ENCODE measurements at regions not wholly inside any gene's neighbourhood (a gene's known extent, or its start where the extent isn't known, plus 50 kb on each side); places are given as distances from the start of the nearest gene placed in this dataset.
"Not testable (repeated sequence)": the region's sequence is repeated elsewhere in the genome, so short reads cannot be mapped to it uniquely, and the experiment has no call there.

DNA sequence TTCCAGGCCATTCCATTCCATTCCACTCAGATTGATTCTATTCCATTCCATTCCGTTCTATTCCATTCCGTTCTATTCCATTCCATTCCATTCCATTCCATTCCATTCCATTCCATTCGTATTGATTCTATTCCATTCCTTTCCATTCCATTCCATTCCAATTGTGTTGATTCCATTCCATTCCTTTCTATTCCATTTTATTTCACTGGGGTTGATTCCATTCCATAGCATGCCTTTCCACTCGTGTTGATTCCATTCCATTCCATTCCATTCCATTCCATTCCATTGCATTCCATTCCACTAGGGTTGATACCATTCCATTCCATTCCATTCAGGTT, 1142.3 kb downstream of the RPIA start:
- intact Hi-C loops (cut with micrococcal nuclease), result no loop called here
- peaks cover 12 to 34% of the 10 kb centered on the region in 2 donors for H3K36me3 Mint-ChIP-seq
- Histone ChIP-seq H3K4me3 (ENCODE audit: low read length in 2 of 2) (no peak overlapping the region), H3K27me3 (ENCODE audit: insufficient read depth, low read length) (no peaks in the 10 kb centered on the region), H3K4me1 (ENCODE audit: insufficient read depth, low read length) (no peaks in the 10 kb centered on the region), H3K27ac (ENCODE audit: low read depth, low read length) (no peak overlapping the region), H3K36me3 (ENCODE audit: insufficient read depth, low read length) (no peaks in the 10 kb centered on the region), H3K9me3 (ENCODE audit: control insufficient read depth in 1 of 2, low read length in 2 of 2) (peaks cover 12% of the 10 kb centered on the region in 2 donors)
- no peak for DNase-seq
- no peak overlapping the region for H3K27ac Mint-ChIP-seq
- CTCF ChIA-PET (ENCODE audit: partially characterized antibody), result no interaction called here
- H3K27me3 Mint-ChIP-seq, result no peaks in the 10 kb centered on the region
- H3K4me3 Mint-ChIP-seq, result no peak overlapping the region
- POLR2A ChIA-PET (ENCODE audit: partially characterized antibody), result no interaction called here
- peaks cover 0 to 12% (median 1%) of the 10 kb centered on the region in 4 donors for H3K4me1 Mint-ChIP-seq
- peaks cover 0 to 55% (median 19%) of the 10 kb centered on the region in 8 donors for H3K9me3 Mint-ChIP-seq

DNA sequence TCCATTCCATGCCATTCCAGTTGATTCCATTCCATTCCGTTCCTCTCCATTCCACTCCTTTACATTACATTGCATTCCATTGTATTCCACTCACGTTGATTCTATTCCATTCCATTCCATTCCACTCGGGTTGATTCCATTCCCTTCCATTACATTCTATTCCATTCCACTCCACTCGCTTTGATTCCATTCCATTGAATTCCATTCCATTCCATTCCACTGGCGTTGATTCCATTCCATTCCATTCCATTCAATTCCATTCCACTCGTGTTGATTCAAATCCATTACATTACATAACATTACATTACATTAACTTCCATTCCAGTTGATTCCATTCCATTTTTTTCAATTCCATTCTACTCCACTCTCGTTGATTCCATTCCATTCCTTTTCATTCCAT, 1142.8 kb downstream of the RPIA start:
- Mint-ChIP-seq H3K9me3 (peaks cover 0 to 55% (median 19%) of the 10 kb centered on the region in 8 donors), H3K4me1 (peaks cover 0 to 8% (median under 1%) of the 10 kb centered on the region in 4 donors), H3K27me3 (no peaks in the 10 kb centered on the region), H3K4me3 (no peak overlapping the region), H3K27ac (no peak overlapping the region), H3K36me3 (peaks cover 9 to 33% of the 10 kb centered on the region in 2 donors)
- DNase-seq, result no peak
- peaks cover 12% of the 10 kb centered on the region in 2 donors for H3K9me3 ChIP-seq (ENCODE audit: control insufficient read depth in 1 of 2, low read length in 2 of 2)
- POLR2A ChIA-PET (ENCODE audit: partially characterized antibody), result no interaction called here
- H3K4me3 ChIP-seq (ENCODE audit: low read length in 2 of 2), result no peak overlapping the region
- CTCF ChIA-PET (ENCODE audit: partially characterized antibody), result no interaction called here
- no peaks in the 10 kb centered on the region for H3K4me1 ChIP-seq (ENCODE audit: insufficient read depth, low read length)
- H3K27me3 ChIP-seq (ENCODE audit: insufficient read depth, low read length), result no peaks in the 10 kb centered on the region
- no peak overlapping the region for H3K27ac ChIP-seq (ENCODE audit: low read depth, low read length)
- intact Hi-C loops (cut with micrococcal nuclease), result no loop called here
- no peaks in the 10 kb centered on the region for H3K36me3 ChIP-seq (ENCODE audit: insufficient read depth, low read length)

DNA sequence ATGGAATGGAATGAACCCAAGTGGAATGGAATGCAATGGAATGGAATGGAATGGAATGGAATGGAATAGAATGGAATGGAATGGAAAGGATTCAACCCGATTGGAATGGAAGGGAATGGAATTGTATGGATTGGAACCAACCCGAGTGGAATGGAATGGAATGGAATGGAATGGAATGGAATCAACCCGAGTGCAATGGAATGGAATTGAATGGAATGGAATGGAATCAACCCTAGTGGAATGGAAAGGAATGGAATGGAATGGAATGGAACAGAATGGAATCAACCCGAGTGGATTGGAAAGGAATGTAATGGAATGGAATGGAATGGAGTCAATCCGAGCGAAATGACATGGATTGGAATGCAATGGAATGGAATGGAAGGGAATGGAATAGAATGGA, 1144.9 kb downstream of the RPIA start:
- POLR2A ChIA-PET (ENCODE audit: partially characterized antibody); H3K27me3 Mint-ChIP-seq; intact Hi-C loops (cut with micrococcal nuclease); H3K4me3 ChIP-seq (ENCODE audit: low read length in 2 of 2); H3K36me3 ChIP-seq (ENCODE audit: insufficient read depth, low read length); CTCF ChIA-PET (ENCODE audit: partially characterized antibody); DNase-seq; H3K4me1 ChIP-seq (ENCODE audit: insufficient read depth, low read length); H3K27ac Mint-ChIP-seq; H3K27me3 ChIP-seq (ENCODE audit: insufficient read depth, low read length); H3K27ac ChIP-seq (ENCODE audit: low read depth, low read length): not testable (repeated sequence)
- Mint-ChIP-seq H3K4me3 (peak overlapping the region in 1 of 8 donors; percentile 0), H3K4me1 (peaks cover 0 to 11% (median under 1%) of the 10 kb centered on the region in 4 donors), H3K36me3 (peaks cover 10 to 29% of the 10 kb centered on the region in 2 donors), H3K9me3 (peaks cover under 1 to 56% (median 21%) of the 10 kb centered on the region in 8 donors)
- peaks cover 9 to 18% of the 10 kb centered on the region in 2 donors for H3K9me3 ChIP-seq (ENCODE audit: control insufficient read depth in 1 of 2, low read length in 2 of 2)

DNA sequence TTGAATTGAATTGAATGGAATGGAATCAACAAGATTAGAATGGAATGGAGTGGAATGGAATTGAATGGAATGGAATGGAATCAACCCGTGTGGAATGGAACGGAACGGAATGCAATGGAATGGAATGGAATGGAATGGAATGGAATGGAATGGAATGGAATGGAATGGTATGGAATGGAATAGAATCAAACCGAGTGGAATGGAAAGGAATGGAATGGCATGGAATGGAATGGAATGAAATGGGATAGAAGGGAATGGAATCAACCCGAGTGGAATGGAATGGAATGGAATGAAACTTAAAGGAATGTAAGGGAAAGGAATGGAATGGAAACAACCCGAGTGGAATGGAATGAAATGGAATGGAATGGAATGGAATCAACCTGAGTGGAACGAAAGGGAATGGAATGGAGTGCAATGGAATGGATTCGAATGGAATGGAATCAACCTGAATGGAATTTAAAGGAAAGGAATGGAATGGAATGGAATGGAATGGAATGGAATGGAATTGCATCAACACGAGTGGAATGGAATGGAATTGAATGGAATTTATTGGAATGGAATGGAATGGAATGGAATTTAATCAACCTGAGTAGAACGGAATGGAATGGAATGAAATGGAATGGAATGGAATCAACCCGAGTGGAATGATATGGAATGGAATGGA, 1146.6 kb downstream of the RPIA start:
- H3K4me1 Mint-ChIP-seq, result peaks cover 0 to 11% (median under 1%) of the 10 kb centered on the region in 4 donors
- no peak for DNase-seq
- H3K36me3 Mint-ChIP-seq, result peaks cover 10 to 29% of the 10 kb centered on the region in 2 donors
- Histone ChIP-seq H3K36me3 (ENCODE audit: insufficient read depth, low read length) (no peaks in the 10 kb centered on the region), H3K27me3 (ENCODE audit: insufficient read depth, low read length) (no peaks in the 10 kb centered on the region), H3K4me1 (ENCODE audit: insufficient read depth, low read length) (no peaks in the 10 kb centered on the region), H3K9me3 (ENCODE audit: control insufficient read depth in 1 of 2, low read length in 2 of 2) (peaks cover 8 to 18% of the 10 kb centered on the region in 2 donors), H3K4me3 (ENCODE audit: low read length in 2 of 2) (no peak overlapping the region), H3K27ac (ENCODE audit: low read depth, low read length) (no peak overlapping the region)
- ChIA-PET POLR2A (ENCODE audit: partially characterized antibody) (no interaction called here), CTCF (ENCODE audit: partially characterized antibody) (no interaction called here)
- H3K9me3 Mint-ChIP-seq, result peaks cover 10 to 48% (median 22%) of the 10 kb centered on the region in 8 donors
- H3K4me3 Mint-ChIP-seq, result no peak overlapping the region
- intact Hi-C loops (cut with micrococcal nuclease), result no loop called here
- H3K27ac Mint-ChIP-seq, result no peak overlapping the region
- H3K27me3 Mint-ChIP-seq, result no peaks in the 10 kb centered on the region

DNA sequence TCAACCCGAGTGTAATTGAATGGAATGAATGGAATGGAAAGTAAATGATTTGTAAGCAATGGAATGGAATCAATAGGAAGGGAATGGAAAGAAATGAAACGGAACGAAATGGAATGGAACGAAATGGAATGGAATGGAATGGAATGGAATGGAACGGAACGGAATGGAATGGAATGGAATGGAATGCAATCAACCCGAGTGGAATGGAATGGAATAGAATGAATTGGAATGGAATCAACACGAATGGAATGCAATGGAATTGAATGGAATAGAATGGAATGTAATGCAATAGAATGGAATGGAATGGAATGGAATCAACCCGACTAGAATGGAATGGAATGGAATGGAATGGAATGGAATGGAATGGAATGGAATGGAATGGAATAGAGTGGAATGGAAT, 1148.7 kb downstream of the RPIA start:
- DNase-seq; H3K27ac ChIP-seq (ENCODE audit: low read depth, low read length); CTCF ChIA-PET (ENCODE audit: partially characterized antibody); H3K27ac Mint-ChIP-seq; H3K27me3 ChIP-seq (ENCODE audit: insufficient read depth, low read length); H3K4me3 ChIP-seq (ENCODE audit: low read length in 2 of 2); H3K27me3 Mint-ChIP-seq; intact Hi-C loops (cut with micrococcal nuclease); H3K36me3 ChIP-seq (ENCODE audit: insufficient read depth, low read length); POLR2A ChIA-PET (ENCODE audit: partially characterized antibody); H3K4me1 Mint-ChIP-seq; H3K4me1 ChIP-seq (ENCODE audit: insufficient read depth, low read length); H3K4me3 Mint-ChIP-seq: not testable (repeated sequence)
- Mint-ChIP-seq H3K36me3 (peaks cover 9 to 29% of the 10 kb centered on the region in 2 donors), H3K9me3 (peaks cover 10 to 48% (median 23%) of the 10 kb centered on the region in 8 donors)
- H3K9me3 ChIP-seq (ENCODE audit: control insufficient read depth in 1 of 2, low read length in 2 of 2), result peaks cover 8 to 18% of the 10 kb centered on the region in 2 donors

DNA sequence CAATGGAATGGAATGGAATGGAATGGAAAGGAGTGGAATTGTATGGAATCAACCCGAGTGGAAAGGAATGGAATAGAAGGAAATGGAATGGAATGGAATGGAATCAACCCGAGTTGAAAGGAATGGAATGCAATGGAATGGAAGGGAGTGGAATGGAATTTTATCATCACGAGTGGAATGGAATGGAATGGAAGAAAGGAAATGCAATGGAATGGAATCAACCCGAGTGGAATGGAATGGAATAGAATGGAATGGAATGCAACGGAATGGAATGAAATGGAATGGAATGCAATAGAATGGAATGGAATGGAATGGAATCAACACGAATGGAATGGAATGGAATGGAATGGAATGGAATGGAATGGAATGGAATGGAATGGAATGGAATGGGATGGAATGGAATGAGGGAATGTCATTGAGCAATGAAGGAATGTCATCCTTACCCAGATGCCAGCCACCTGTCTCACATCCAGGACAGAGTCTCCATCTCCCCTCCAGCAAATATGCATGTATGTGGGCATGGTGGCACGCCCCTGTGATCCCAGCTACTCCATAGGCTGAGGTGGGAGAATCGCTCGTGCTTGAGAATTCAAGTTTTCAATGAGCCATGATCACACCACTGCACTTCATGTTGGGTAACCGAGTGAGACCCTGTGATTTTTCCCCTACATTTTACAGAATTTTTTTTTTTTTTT, 1149.5 kb downstream of the RPIA start:
- H3K4me3 ChIP-seq (ENCODE audit: low read length in 2 of 2); intact Hi-C loops (cut with micrococcal nuclease); H3K27ac Mint-ChIP-seq; DNase-seq; H3K4me3 Mint-ChIP-seq; H3K27me3 ChIP-seq (ENCODE audit: insufficient read depth, low read length); CTCF ChIA-PET (ENCODE audit: partially characterized antibody); POLR2A ChIA-PET (ENCODE audit: partially characterized antibody); H3K4me1 ChIP-seq (ENCODE audit: insufficient read depth, low read length); H3K36me3 ChIP-seq (ENCODE audit: insufficient read depth, low read length); H3K27me3 Mint-ChIP-seq; H3K27ac ChIP-seq (ENCODE audit: low read depth, low read length); H3K4me1 Mint-ChIP-seq: not testable (repeated sequence)
- Mint-ChIP-seq H3K36me3 (peaks cover 9 to 29% of the 10 kb centered on the region in 2 donors), H3K9me3 (peaks cover 10 to 43% (median 19%) of the 10 kb centered on the region in 8 donors)
- peaks cover 8 to 13% of the 10 kb centered on the region in 2 donors for H3K9me3 ChIP-seq (ENCODE audit: control insufficient read depth in 1 of 2, low read length in 2 of 2)

DNA sequence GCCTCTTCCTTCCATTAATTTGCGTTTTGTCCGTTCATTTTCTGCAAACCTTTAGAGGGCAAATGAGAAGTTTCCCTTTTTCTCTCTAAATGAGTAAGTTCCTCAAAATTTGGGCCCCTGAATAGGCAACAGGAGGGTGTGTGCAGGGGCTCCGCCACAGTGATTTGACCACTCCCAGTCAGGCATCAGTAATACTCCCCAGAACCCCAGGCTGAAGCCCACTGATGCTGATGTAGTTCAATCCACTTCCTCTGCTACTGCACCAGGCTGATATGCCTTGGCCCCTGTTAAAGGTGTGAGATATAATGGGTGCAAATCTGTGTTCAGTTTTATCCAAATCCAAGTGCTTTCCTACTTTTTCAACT, 1150.0 kb downstream of the RPIA start:
- Mint-ChIP-seq H3K27ac (no peak overlapping the region), H3K9me3 (peaks cover 7 to 39% (median 16%) of the 10 kb centered on the region in 8 donors), H3K4me3 (no peak overlapping the region), H3K36me3 (peaks cover 5 to 25% of the 10 kb centered on the region in 2 donors), H3K4me1 (peaks cover 0 to 7% (median 0%) of the 10 kb centered on the region in 4 donors), H3K27me3 (no peaks in the 10 kb centered on the region)
- POLR2A ChIA-PET (ENCODE audit: partially characterized antibody), result no interaction called here
- CTCF ChIA-PET (ENCODE audit: partially characterized antibody), result no interaction called here
- H3K4me3 ChIP-seq (ENCODE audit: low read length in 2 of 2), result no peak overlapping the region
- H3K36me3 ChIP-seq (ENCODE audit: insufficient read depth, low read length), result no peaks in the 10 kb centered on the region
- DNase-seq, result no peak
- H3K27me3 ChIP-seq (ENCODE audit: insufficient read depth, low read length), result no peaks in the 10 kb centered on the region
- H3K4me1 ChIP-seq (ENCODE audit: insufficient read depth, low read length), result no peaks in the 10 kb centered on the region
- H3K27ac ChIP-seq (ENCODE audit: low read depth, low read length), result no peak overlapping the region
- H3K9me3 ChIP-seq (ENCODE audit: control insufficient read depth in 1 of 2, low read length in 2 of 2), result peaks cover 7 to 8% of the 10 kb centered on the region in 2 donors
- intact Hi-C loops (cut with micrococcal nuclease), result no loop called here

Data from CD4-positive, alpha-beta memory T cell (primary cell).